ENCODE measurements at regions not wholly inside any gene's neighbourhood (a gene's known extent, or its start where the extent isn't known, plus 50 kb on each side); places are given as distances from the start of the nearest gene placed in this dataset.

GRCh38 chr7:98701372-98701771 lies 84.3 kb downstream of the NPTX2 start:
- Histone ChIP-seq H3K4me1 (ENCODE audit: insufficient read depth, low read length) (no peaks in the 10 kb centered on the region), H3K27ac (ENCODE audit: insufficient read length, low read depth, low read length) (no peak overlapping the region), H3K23me2 (ENCODE audit: insufficient read length, low read depth, low read length, poor library complexity, severe bottlenecking) (no peaks in the 10 kb centered on the region), H3K23ac (ENCODE audit: insufficient read length, low read depth, low read length) (no peak overlapping the region), H2BK15ac (ENCODE audit: low read depth, low read length) (no peak overlapping the region), H3K4ac (ENCODE audit: low read depth, low read length) (no peak overlapping the region), H2BK120ac (ENCODE audit: low read depth, low read length, poor library complexity, severe bottlenecking) (no peak overlapping the region), H4K8ac (replicated peaks; ENCODE audit: insufficient read length, low read depth, low read length) (no peak overlapping the region), H2BK20ac (ENCODE audit: low read depth, low read length, poor library complexity, severe bottlenecking) (no peak overlapping the region), H3K9me3 (ENCODE audit: control insufficient read depth, low read depth, low read length) (no peaks in the 10 kb centered on the region), H4K91ac (ENCODE audit: insufficient read length, low read depth, low read length) (no peak overlapping the region), H4K20me1 (ENCODE audit: control insufficient read depth, insufficient read depth, insufficient read length) (no peaks in the 10 kb centered on the region), H4K5ac (ENCODE audit: insufficient read length, low read depth, low read length) (no peak overlapping the region), H2AK5ac (ENCODE audit: insufficient read length, low read length) (no peak overlapping the region), H3K27me3 (ENCODE audit: insufficient read depth, low read length) (no peaks in the 10 kb centered on the region), H3K9ac (ENCODE audit: extremely low read depth, insufficient read length, low read length) (no peak overlapping the region), H2AFZ (ENCODE audit: low read length) (no peak overlapping the region), H3K18ac (ENCODE audit: insufficient read length, low read depth, low read length) (no peak overlapping the region), H3T11ph (ENCODE audit: low read length) (no peak overlapping the region), H3K79me2 (ENCODE audit: insufficient read depth, low read length) (no peaks in the 10 kb centered on the region), H3K56ac (ENCODE audit: insufficient read length, low read depth, low read length) (no peak overlapping the region), H3K79me1 (ENCODE audit: insufficient read depth, low read depth, low read length, poor library complexity, severe bottlenecking) (no peaks in the 10 kb centered on the region), H2BK12ac (ENCODE audit: insufficient read length, low read depth, low read length) (no peak overlapping the region), H3K14ac (ENCODE audit: insufficient read depth, low read length) (no peak overlapping the region; the same call in 1 of the 2 replicates), H3K4me2 (ENCODE audit: insufficient read depth, insufficient read length, low read length) (no peak overlapping the region), H2BK5ac (ENCODE audit: insufficient read length, low read length) (no peak overlapping the region)
- H3K9me3 Mint-ChIP-seq, result peaks cover 7 to 9% of the 10 kb centered on the region in 2 experiments
- H3K4me1 Mint-ChIP-seq, result peaks cover 2 to 3% of the 10 kb centered on the region in 2 experiments; a peak in 2 of 4 replicates
- DNase-seq, result no peak
- no peak overlapping the region for H3K27ac Mint-ChIP-seq
- H3K36me3 Mint-ChIP-seq (ENCODE audit: insufficient read depth in 1 of 3, low read depth in 3 of 3), result peaks cover 0 to 5% (median 0%) of the 10 kb centered on the region in 3 experiments; a peak in 2 of 7 replicates
- TF ChIP-seq CTCF (conservative IDR thresholded peaks at IDR 0.05), result no peak
- no CpG with 5 or more reads among the region's 11 CpGs for WGBS (ENCODE audit: extremely low coverage, insufficient read length, low lambda C conversion rate)
- H3K27me3 Mint-ChIP-seq (ENCODE audit: low read depth), result peaks cover 28% of the 10 kb centered on the region
- no peak overlapping the region for H3K4me3 Mint-ChIP-seq

Data from H9 (cell line).